Parathyroid adenoma (tissue), 2 donors: ENCODE measurements at regions not wholly inside any gene's neighbourhood (a gene's known extent, or its start where the extent isn't known, plus 50 kb on each side); places are given as distances from the start of the nearest gene placed in this dataset.

Experiments
- H2AFZ ChIP-seq: fragments of 300-600 bp; sonication (generic); one replicate; pipeline ENCODE4 v1.7.0; 2017; ENCODE audit warnings: antibody characterized with exemption, mild to moderate bottlenecking
- H3K27ac ChIP-seq: fragments of 300-600 bp; sonication (generic); one replicate; pipeline ENCODE4 v1.7.0; 2017
- H3K27me3 ChIP-seq: fragments of 300-600 bp; sonication (generic); one replicate; pipeline ENCODE4 v1.7.0; 2017; ENCODE audit warnings: low read length; ENCODE audit not compliant: control insufficient read depth, insufficient read depth
- H3K36me3 ChIP-seq: fragments of 300-600 bp; sonication (generic); one replicate; pipeline ENCODE4 v1.7.0; 2017; ENCODE audit warnings: low read length; ENCODE audit not compliant: control insufficient read depth, insufficient read depth
- H3K4me1 ChIP-seq: fragments of 300-600 bp; sonication (generic); one replicate; pipeline ENCODE4 v1.7.0; 2017; ENCODE audit warnings: control low read depth
- H3K4me2 ChIP-seq: fragments of 300-600 bp; sonication (generic); one replicate; pipeline ENCODE4 v1.7.0; 2017; ENCODE audit warnings: low read length
- H3K4me3 ChIP-seq: fragments of 300-600 bp; sonication (generic); one replicate; pipeline ENCODE4 v1.7.0; 2017; ENCODE audit warnings: low read depth, low read length
- H3K79me2 ChIP-seq: fragments of 300-600 bp; sonication (generic); one replicate; pipeline ENCODE4 v1.7.0; 2017; ENCODE audit warnings: control low read depth
- H3K9ac ChIP-seq: fragments of 300-600 bp; sonication (generic); one replicate; pipeline ENCODE4 v1.7.0; 2017; ENCODE audit warnings: mild to moderate bottlenecking
- H3K9me3 ChIP-seq: fragments of 300-600 bp; sonication (generic); one replicate; pipeline ENCODE4 v1.7.0; 2017; ENCODE audit warnings: low read length; ENCODE audit not compliant: control insufficient read depth
- CTCF ChIP-seq: fragments of 300-600 bp; sonication (generic); IDR thresholded peaks from one replicate; pipeline ENCODE4 v1.7.0; 2017; ENCODE audit warnings: antibody characterized with exemption, mild to moderate bottlenecking
- donor health status: primary hyperparathyroidism.

- no peak overlapping the region for H2AFZ ChIP-seq
- peaks cover 3% of the 10 kb centered on the region for H3K27me3 ChIP-seq
- H3K79me2 ChIP-seq: no peaks in the 10 kb centered on the region
Observed at GRCh38 chr22:48379371-48379770, 1448.3 kb downstream of the BRD1 start.

DNA sequence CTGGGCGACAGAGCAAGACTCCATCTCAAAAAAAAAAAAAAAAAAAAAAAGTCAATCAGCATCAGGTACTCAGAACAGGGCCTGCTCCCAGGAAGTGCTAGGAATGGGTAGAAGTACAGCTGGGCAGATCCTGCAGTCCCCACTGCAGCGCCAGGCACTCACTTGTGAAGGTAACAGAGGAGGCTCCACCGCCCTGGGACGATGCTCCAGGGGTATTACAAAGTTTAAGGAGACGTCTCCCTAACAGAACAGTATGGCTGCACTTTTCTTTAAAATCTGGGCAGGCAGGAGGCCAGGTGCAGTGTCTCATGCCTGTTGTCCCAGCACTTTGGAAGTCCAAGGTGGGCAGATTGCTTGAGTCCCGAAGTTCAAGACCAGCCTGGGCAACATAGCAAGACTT lies 1449.0 kb downstream of the BRD1 start:
- Histone ChIP-seq H2AFZ (no peak overlapping the region), H3K27ac (no peak overlapping the region), H3K9ac (no peak overlapping the region), H3K4me1 (no peaks in the 10 kb centered on the region), H3K27me3 (peaks cover 3% of the 10 kb centered on the region), H3K4me2 (no peak overlapping the region), H3K36me3 (no peaks in the 10 kb centered on the region), H3K79me2 (no peaks in the 10 kb centered on the region), H3K4me3 (no peak overlapping the region), H3K9me3 (no peaks in the 10 kb centered on the region)
- no peak for TF ChIP-seq CTCF

More at GRCh38 chr22:48379371-48379770, 1448.3 kb downstream of the BRD1 start:
- TF ChIP-seq CTCF: no peak
- Histone ChIP-seq H3K4me2 (no peak overlapping the region), H3K9ac (no peak overlapping the region), H3K36me3 (no peaks in the 10 kb centered on the region), H3K9me3 (no peaks in the 10 kb centered on the region), H3K4me3 (no peak overlapping the region), H3K27ac (no peak overlapping the region), H3K4me1 (no peaks in the 10 kb centered on the region)

GRCh38 chr22:48376936-48377712 lies 1450.5 kb downstream of the BRD1 start:
- no peak for TF ChIP-seq CTCF
- Histone ChIP-seq H3K9me3 (no peaks in the 10 kb centered on the region), H3K4me3 (no peak overlapping the region), H3K79me2 (no peaks in the 10 kb centered on the region), H3K27ac (no peak overlapping the region), H3K4me2 (no peak overlapping the region), H2AFZ (no peak overlapping the region), H3K36me3 (no peaks in the 10 kb centered on the region), H3K27me3 (peaks cover 3% of the 10 kb centered on the region), H3K4me1 (no peaks in the 10 kb centered on the region), H3K9ac (no peak overlapping the region)

DNA sequence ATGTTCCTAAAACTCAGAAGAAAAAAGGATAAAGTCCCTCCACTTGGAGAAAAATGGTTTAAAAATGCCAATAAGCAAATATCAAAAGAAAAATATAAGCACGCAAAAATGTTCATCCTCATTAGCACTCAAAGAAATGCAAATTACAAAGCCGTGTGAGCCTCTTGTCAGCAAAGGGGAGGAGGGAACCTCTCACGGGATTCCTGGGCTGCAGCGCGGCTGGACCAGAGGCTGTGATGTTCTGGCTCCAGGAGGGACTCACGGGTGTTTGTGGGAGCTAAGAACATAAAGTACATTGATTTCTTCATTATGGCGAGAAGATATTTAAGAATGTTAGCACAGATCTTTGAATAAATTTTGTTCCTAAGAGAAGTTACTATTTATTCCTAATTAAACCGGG lies 1451.2 kb downstream of the BRD1 start:
- H2AFZ ChIP-seq: no peak overlapping the region
- no peak overlapping the region for H3K27ac ChIP-seq
- H3K27me3 ChIP-seq: peaks cover 3% of the 10 kb centered on the region
- H3K4me1 ChIP-seq: no peaks in the 10 kb centered on the region
- no peak overlapping the region for H3K4me2 ChIP-seq
- no peak overlapping the region for H3K9ac ChIP-seq
- H3K36me3 ChIP-seq: no peaks in the 10 kb centered on the region
- no peaks in the 10 kb centered on the region for H3K79me2 ChIP-seq
- TF ChIP-seq CTCF: no peak
- no peak overlapping the region for H3K4me3 ChIP-seq
- H3K9me3 ChIP-seq: no peaks in the 10 kb centered on the region

- H3K4me1 ChIP-seq: no peaks in the 10 kb centered on the region
- H2AFZ ChIP-seq: no peak overlapping the region
- H3K9ac ChIP-seq: no peak overlapping the region
- no peak overlapping the region for H3K4me3 ChIP-seq
- no peak for TF ChIP-seq CTCF
- H3K4me2 ChIP-seq: no peak overlapping the region
- H3K79me2 ChIP-seq: no peaks in the 10 kb centered on the region
- peaks cover 3% of the 10 kb centered on the region for H3K27me3 ChIP-seq
- H3K27ac ChIP-seq: no peak overlapping the region
- H3K9me3 ChIP-seq: no peaks in the 10 kb centered on the region
- no peaks in the 10 kb centered on the region for H3K36me3 ChIP-seq
Observed at GRCh38 chr22:48373626-48374173, 1454.0 kb downstream of the BRD1 start.
